GM23338 (cell line): ENCODE measurements at regions not wholly inside any gene's neighbourhood (a gene's known extent, or its start where the extent isn't known, plus 50 kb on each side); places are given as distances from the start of the nearest gene placed in this dataset.

Experiments
- ATAC-seq: fragments of 200-7000 bp; cut with Tn5 transposase; 3 replicates; pipeline ENCODE4 v1.9.1; 2020
- DNase-seq: peaks from one replicate; pipeline ENCODE4 v3.0.0-alpha.2; 2015; ENCODE audit warnings: low spot score
- H2AFZ ChIP-seq: fragments of 200-600 bp; sonication (generic); 2 replicates; pipeline ENCODE4 v1.8.0; 2016; ENCODE audit warnings: antibody characterized with exemption, mild to moderate bottlenecking, moderate library complexity
- H3F3A ChIP-seq: fragments of 200-600 bp; sonication (generic); replicated peaks from 2 replicates; pipeline ENCODE4 v1.8.0; 2017; ENCODE audit warnings: antibody characterized with exemption, mixed run types, low read depth
- H3K27ac ChIP-seq: fragments of 200-600 bp; sonication (generic); 2 replicates; pipeline ENCODE4 v1.6.1; 2016; ENCODE audit warnings: low read depth
- H3K27me3 ChIP-seq: fragments of 200-600 bp; sonication (generic); 2 replicates; pipeline ENCODE4 v1.8.0; 2016; ENCODE audit warnings: mild to moderate bottlenecking, mixed run types, moderate library complexity; ENCODE audit not compliant: insufficient read depth
- H3K36me3 ChIP-seq: fragments of 200-600 bp; sonication (generic); 2 replicates; pipeline ENCODE4 v1.8.0; 2016; ENCODE audit warnings: mild to moderate bottlenecking; ENCODE audit not compliant: insufficient read depth
- H3K4me1 ChIP-seq: fragments of 200-600 bp; sonication (generic); 2 replicates; pipeline ENCODE4 v1.8.0; 2016; ENCODE audit warnings: mild to moderate bottlenecking, moderate library complexity; ENCODE audit not compliant: insufficient read depth
- H3K4me2 ChIP-seq: fragments of 200-600 bp; sonication (generic); 2 replicates; pipeline ENCODE4 v1.7.1; 2017; ENCODE audit warnings: mixed run types
- H3K4me3 ChIP-seq: fragments of 200-600 bp; sonication (generic); 2 replicates; pipeline ENCODE4 v1.6.1; 2016; ENCODE audit warnings: mixed run types
- H3K79me2 ChIP-seq: fragments of 200-600 bp; sonication (generic); replicated peaks from 2 replicates; pipeline ENCODE4 v1.8.0; 2017; ENCODE audit warnings: mild to moderate bottlenecking; ENCODE audit not compliant: insufficient read depth
- H3K9me2 ChIP-seq: fragments of 200-600 bp; sonication (generic); 2 replicates; pipeline ENCODE4 v1.8.0; 2017; ENCODE audit not compliant: insufficient read depth
- H4K20me1 ChIP-seq: fragments of 200-600 bp; sonication (generic); replicated peaks from 2 replicates; pipeline ENCODE4 v1.8.0; 2017; ENCODE audit warnings: mild to moderate bottlenecking; ENCODE audit not compliant: insufficient read depth
- H3K27ac Mint-ChIP-seq: 2 replicates; pipeline ENCODE4 v1.8.0; 2020; ENCODE audit warnings: inconsistent platforms, mild to moderate bottlenecking, moderate library complexity, mixed read lengths
- H3K27me3 Mint-ChIP-seq: 3 replicates; pipeline ENCODE4 v1.8.0; 2022; ENCODE audit warnings: low read depth, mild to moderate bottlenecking, moderate library complexity, mixed read lengths, inconsistent platforms; ENCODE audit not compliant: insufficient read depth, poor library complexity
- H3K36me3 Mint-ChIP-seq: 3 replicates; pipeline ENCODE4 v1.8.0; 2021; ENCODE audit warnings: low read depth, mild to moderate bottlenecking, inconsistent platforms, moderate library complexity, mixed read lengths
- H3K4me1 Mint-ChIP-seq: 3 replicates; pipeline ENCODE4 v1.8.0; 2020; ENCODE audit warnings: mild to moderate bottlenecking, inconsistent platforms, mixed read lengths
- H3K4me3 Mint-ChIP-seq: 3 replicates; pipeline ENCODE4 v1.8.0; 2021; ENCODE audit warnings: moderate library complexity, mild to moderate bottlenecking, inconsistent platforms, mixed read lengths
- H3K9me3 Mint-ChIP-seq: 3 replicates; pipeline ENCODE4 v1.8.0; 2020; ENCODE audit warnings: moderate library complexity, mild to moderate bottlenecking, inconsistent platforms, mixed read lengths
- CREB1 ChIP-seq: fragments of 250-450 bp; sonication (Bioruptor Pico); IDR thresholded peaks from 2 replicates; pipeline ENCODE4 v1.5.0; 2020; ENCODE audit warnings: low read depth, mild to moderate bottlenecking, moderate library complexity
- CTCF ChIP-seq, 2 experiments: fragments of 200-600 bp in 1 of 2; sonication (generic) in 1 of 2; conservative IDR thresholded peaks; 2 replicates each; pipeline versions ENCODE4 v1.5.1 to v1.6.1; 2016 to 2017; ENCODE audit warnings: antibody characterized with exemption in 2 of 2, low read depth in 2 of 2, mild to moderate bottlenecking in 2 of 2, moderate library complexity in 1 of 2
- ETS1 ChIP-seq: IDR thresholded peaks from 2 replicates; pipeline ENCODE4 v1.6.1; 2016; ENCODE audit warnings: antibody characterized with exemption
- EZH2 ChIP-seq: fragments of 200-600 bp; sonication (generic); IDR thresholded peaks from one replicate; pipeline ENCODE4 v1.8.0; 2017; ENCODE audit warnings: antibody characterized with exemption, mild to moderate bottlenecking, low read depth; ENCODE audit not compliant: unreplicated experiment
- EZH2phosphoT487 ChIP-seq: fragments of 200-600 bp; sonication (generic); IDR thresholded peaks from one replicate; pipeline ENCODE4 v1.8.1; 2018; ENCODE audit warnings: antibody characterized with exemption; ENCODE audit not compliant: unreplicated experiment
- JUNB ChIP-seq: IDR thresholded peaks from one replicate; pipeline ENCODE4 v1.6.1; 2016; ENCODE audit warnings: antibody characterized with exemption; ENCODE audit not compliant: unreplicated experiment
- NANOG ChIP-seq: IDR thresholded peaks from 2 replicates; pipeline ENCODE4 v1.6.1; 2016; ENCODE audit warnings: antibody characterized with exemption, borderline replicate concordance
- POLR2AphosphoS5 ChIP-seq: IDR thresholded peaks from 2 replicates; pipeline ENCODE4 v1.6.1; 2016; ENCODE audit warnings: antibody characterized with exemption, low read depth
- REST ChIP-seq: IDR thresholded peaks from one replicate; pipeline ENCODE4 v1.6.1; 2018; ENCODE audit warnings: antibody characterized with exemption; ENCODE audit not compliant: unreplicated experiment
- STAT1 ChIP-seq: IDR thresholded peaks from one replicate; pipeline ENCODE4 v1.6.1; 2016; ENCODE audit warnings: antibody characterized with exemption; ENCODE audit not compliant: unreplicated experiment
- ZNF114 ChIP-seq: fragments of 250-450 bp; sonication (Bioruptor Pico); IDR thresholded peaks from 2 replicates; pipeline ENCODE4 v1.5.0; 2020; ENCODE audit warnings: mild to moderate bottlenecking, moderate library complexity
- ZNF331 ChIP-seq: fragments of 250-450 bp; sonication (Bioruptor Pico); IDR thresholded peaks from 2 replicates; pipeline ENCODE4 v1.5.0; 2020; ENCODE audit warnings: low read depth, mild to moderate bottlenecking, moderate library complexity
- ZNF462 ChIP-seq: fragments of 250-450 bp; sonication (Bioruptor Pico); IDR thresholded peaks from 2 replicates; pipeline ENCODE4 v1.5.0; 2020; ENCODE audit warnings: mild to moderate bottlenecking, moderate library complexity

GRCh38 chr2:129763966-129764365 lies 215.5 kb upstream of the RAB6C start:
- Mint-ChIP-seq H3K4me1 (0 out of 3 replicates have a peak, but pooled peaks cover 4% of the 10 kb centered on the region), H3K4me3 (no peak overlapping the region), H3K9me3 (no peaks in the 10 kb centered on the region), H3K36me3 (no peaks in the 10 kb centered on the region), H3K27ac (no peak overlapping the region), H3K27me3 (peaks cover 9% of the 10 kb centered on the region)
- no peaks in the 10 kb centered on the region for H4K20me1 ChIP-seq
- H3K36me3 ChIP-seq, result no peaks in the 10 kb centered on the region
- H3K27me3 ChIP-seq, result no peaks in the 10 kb centered on the region
- no peak overlapping the region for H2AFZ ChIP-seq
- H3K9me2 ChIP-seq, result no peaks in the 10 kb centered on the region
- no peaks in the 10 kb centered on the region for H3K79me2 ChIP-seq
- H3K4me3 ChIP-seq, result no peak overlapping the region
- no peak for TF ChIP-seq EZH2
- TF ChIP-seq POLR2AphosphoS5, result no peak
- no peak for TF ChIP-seq ZNF462 (CRISPR knock-in tag)
- no peak for TF ChIP-seq JUNB
- TF ChIP-seq NANOG, result no peak
- no peak for TF ChIP-seq ETS1
- TF ChIP-seq EZH2phosphoT487, result no peak
- no peak for TF ChIP-seq ZNF114 (CRISPR knock-in tag)
- TF ChIP-seq CTCF (conservative IDR thresholded peaks at IDR 0.05; ENCODE audit: low read depth in 2 of 2), result no peak
- TF ChIP-seq STAT1, result no peak
- TF ChIP-seq REST, result no peak
- TF ChIP-seq ZNF331 (CRISPR knock-in tag), result no peak
- no peak for TF ChIP-seq CREB1 (CRISPR knock-in tag)
- DNase-seq (no peak), ATAC-seq (no peak)
- no peak overlapping the region for H3K4me2 ChIP-seq
- no peaks in the 10 kb centered on the region for H3F3A ChIP-seq
- no peak overlapping the region for H3K27ac ChIP-seq
- H3K4me1 ChIP-seq, result no peaks in the 10 kb centered on the region
